MM.1S (cell line): ENCODE measurements at regions not wholly inside any gene's neighbourhood (a gene's known extent, or its start where the extent isn't known, plus 50 kb on each side); places are given as distances from the start of the nearest gene placed in this dataset.

Experiments used
- DNase-seq: peaks from one replicate; pipeline ENCODE4 v3.0.0-alpha.2; 2015
- H2AFZ ChIP-seq: fragments of 300-600 bp; sonication (generic); 2 replicates; pipeline ENCODE4 v1.6.0; 2016; ENCODE audit warnings: antibody characterized with exemption, low read length
- H3F3A ChIP-seq: fragments of 300-600 bp; sonication (generic); 2 replicates; pipeline ENCODE4 v1.6.1; 2016; ENCODE audit warnings: mild to moderate bottlenecking, antibody characterized with exemption, low read length, moderate library complexity, mixed read lengths; ENCODE audit not compliant: insufficient read depth
- H3K27ac ChIP-seq: fragments of 300-600 bp; sonication (generic); 2 replicates; pipeline ENCODE4 v1.5.1; 2016; ENCODE audit warnings: mild to moderate bottlenecking, low read length
- H3K27me3 ChIP-seq: fragments of 300-600 bp; sonication (generic); replicated peaks from 2 replicates; pipeline ENCODE4 v1.6.0; 2016; ENCODE audit warnings: low read length; ENCODE audit not compliant: insufficient read depth
- H3K36me3 ChIP-seq: fragments of 300-600 bp; sonication (generic); replicated peaks from 2 replicates; pipeline ENCODE4 v1.6.1; 2016; ENCODE audit warnings: mild to moderate bottlenecking, low read length, mixed read lengths; ENCODE audit not compliant: insufficient read depth
- H3K4me1 ChIP-seq: fragments of 300-600 bp; sonication (generic); 2 replicates; pipeline ENCODE4 v1.6.1; 2016; ENCODE audit warnings: low read length, mixed read lengths
- H3K4me2 ChIP-seq: fragments of 300-600 bp; sonication (generic); 2 replicates; pipeline ENCODE4 v1.6.0; 2016; ENCODE audit warnings: low read depth, low read length
- H3K4me3 ChIP-seq: fragments of 300-600 bp; sonication (generic); 2 replicates; pipeline ENCODE4 v1.5.1; 2016; ENCODE audit warnings: low read length, mixed read lengths
- H3K79me2 ChIP-seq: fragments of 300-600 bp; sonication (generic); 2 replicates; pipeline ENCODE4 v1.6.1; 2016; ENCODE audit warnings: mixed run types, low read length, mixed read lengths
- H3K9ac ChIP-seq: fragments of 300-600 bp; sonication (generic); 2 replicates; pipeline ENCODE4 v1.6.1; 2016; ENCODE audit warnings: low read length, mixed read lengths
- H3K9me2 ChIP-seq: fragments of 300-600 bp; sonication (generic); replicated peaks from 2 replicates; pipeline ENCODE4 v1.6.1; 2016; ENCODE audit warnings: mild to moderate bottlenecking, low read length, mixed read lengths; ENCODE audit not compliant: insufficient read depth
- H3K9me3 ChIP-seq: fragments of 300-600 bp; sonication (generic); replicated peaks from 2 replicates; pipeline ENCODE4 v1.6.1; 2016; ENCODE audit warnings: mild to moderate bottlenecking, low read length, mixed read lengths; ENCODE audit not compliant: insufficient read depth
- H4K20me1 ChIP-seq: fragments of 300-600 bp; sonication (generic); 2 replicates; pipeline ENCODE4 v1.6.1; 2016; ENCODE audit warnings: mild to moderate bottlenecking, low read length, moderate library complexity, mixed read lengths; ENCODE audit not compliant: insufficient read depth
- CTCF ChIP-seq: fragments of 300-600 bp; sonication (generic); IDR thresholded peaks from 2 replicates; pipeline ENCODE4 v1.5.1; 2016; ENCODE audit warnings: antibody characterized with exemption, low read length, mixed read lengths
- EZH2 ChIP-seq: fragments of 300-600 bp; sonication (generic); optimal IDR thresholded peaks from 2 replicates; pipeline ENCODE3; 2017; ENCODE audit warnings: low read depth, mild to moderate bottlenecking, antibody characterized with exemption, low read length, mixed read lengths
- EZH2phosphoT487 ChIP-seq: fragments of 300-600 bp; sonication (generic); IDR thresholded peaks from 2 replicates; pipeline ENCODE4 v1.6.1; 2018; ENCODE audit warnings: antibody characterized with exemption, low read length

- no peak for DNase-seq
- no peak overlapping the region for H3K9ac ChIP-seq
- no peaks in the 10 kb centered on the region for H3K9me3 ChIP-seq
- H3F3A ChIP-seq = no peaks in the 10 kb centered on the region
- H3K27ac ChIP-seq = no peak overlapping the region
- no peak overlapping the region for H3K4me2 ChIP-seq
- no peaks in the 10 kb centered on the region for H3K4me1 ChIP-seq
- H3K36me3 ChIP-seq = no peaks in the 10 kb centered on the region
- H4K20me1 ChIP-seq = no peaks in the 10 kb centered on the region
- H3K9me2 ChIP-seq = no peaks in the 10 kb centered on the region
- H3K79me2 ChIP-seq = no peaks in the 10 kb centered on the region
- no peak overlapping the region for H3K4me3 ChIP-seq
- no peak overlapping the region for H2AFZ ChIP-seq
- TF ChIP-seq EZH2phosphoT487 (no peak), EZH2 (no peak), CTCF (no peak)
- no peaks in the 10 kb centered on the region for H3K27me3 ChIP-seq
Observed at GRCh38 chr10:121079226-121079625, 228.1 kb downstream of the WDR11 start.

- H3K4me1 ChIP-seq = no peaks in the 10 kb centered on the region
Observed at GRCh38 chr10:121080281-121080891, 229.2 kb downstream of the WDR11 start.

GRCh38 chr10:121081306-121081705 lies 230.1 kb downstream of the WDR11 start:
- H3K9me3 ChIP-seq = no peaks in the 10 kb centered on the region
- H3K27me3 ChIP-seq = no peaks in the 10 kb centered on the region
- H4K20me1 ChIP-seq = no peaks in the 10 kb centered on the region
- no peaks in the 10 kb centered on the region for H3K79me2 ChIP-seq
- H3F3A ChIP-seq = no peaks in the 10 kb centered on the region
- TF ChIP-seq EZH2 = no peak
- TF ChIP-seq EZH2phosphoT487 = no peak
- no peak for TF ChIP-seq CTCF
- no peak overlapping the region for H3K4me2 ChIP-seq
- no peak overlapping the region for H3K9ac ChIP-seq
- H3K36me3 ChIP-seq = no peaks in the 10 kb centered on the region
- H2AFZ ChIP-seq = no peak overlapping the region
- H3K4me1 ChIP-seq = no peaks in the 10 kb centered on the region
- no peak overlapping the region for H3K4me3 ChIP-seq
- DNase-seq = no peak
- no peak overlapping the region for H3K27ac ChIP-seq
- H3K9me2 ChIP-seq = no peaks in the 10 kb centered on the region

More at GRCh38 chr10:121080281-121080891, 229.2 kb downstream of the WDR11 start:
- Histone ChIP-seq H2AFZ (no peak overlapping the region), H3K9me3 (no peaks in the 10 kb centered on the region), H3K9me2 (no peaks in the 10 kb centered on the region), H3K36me3 (no peaks in the 10 kb centered on the region), H3K4me2 (no peak overlapping the region), H3K4me3 (no peak overlapping the region), H4K20me1 (no peaks in the 10 kb centered on the region), H3K9ac (no peak overlapping the region), H3K27ac (no peak overlapping the region), H3K27me3 (no peaks in the 10 kb centered on the region), H3K79me2 (no peaks in the 10 kb centered on the region), H3F3A (no peaks in the 10 kb centered on the region)
- TF ChIP-seq EZH2phosphoT487 (no peak), CTCF (no peak), EZH2 (no peak)
- DNase-seq = no peak
